GM12864 (cell line): ENCODE measurements at regions not wholly inside any gene's neighbourhood (a gene's known extent, or its start where the extent isn't known, plus 50 kb on each side); places are given as distances from the start of the nearest gene placed in this dataset.
"Not testable (repeated sequence)": the region's sequence is repeated elsewhere in the genome, so short reads cannot be mapped to it uniquely, and the experiment has no call there.

ENCODE experiments used
- DNase-seq: peaks from one replicate; pipeline ENCODE4 v3.0.0-alpha.2; 2011; ENCODE audit warnings: low read depth
- H3K4me3 ChIP-seq: 2 replicates; pipeline ENCODE4 v1.5.1; 2011; ENCODE audit warnings: mild to moderate bottlenecking, low read depth, low read length, control low read depth
- CTCF ChIP-seq: IDR thresholded peaks from 2 replicates; pipeline ENCODE4 v1.5.1; 2011; ENCODE audit warnings: low read depth, mild to moderate bottlenecking, moderate library complexity, low read length, control low read depth, inconsistent platforms; ENCODE audit errors: missing control alignments

GRCh38 chr10:83516788-83517187, 622.5 kb upstream of the GHITM start:
- no peak overlapping the region for H3K4me3 ChIP-seq
- TF ChIP-seq CTCF = no peak
- DNase-seq = no peak

GRCh38 chr10:83517456-83517855, 621.9 kb upstream of the GHITM start:
- H3K4me3 ChIP-seq = no peak overlapping the region
- no peak for TF ChIP-seq CTCF
- DNase-seq = no peak

GRCh38 chr10:83518779-83519178, 620.5 kb upstream of the GHITM start:
- H3K4me3 ChIP-seq = no peak overlapping the region
- no peak for DNase-seq
- no peak for TF ChIP-seq CTCF

GRCh38 chr10:83520386-83520785, 618.9 kb upstream of the GHITM start:
- DNase-seq, H3K4me3 ChIP-seq: not testable (repeated sequence)

- no peak for DNase-seq
- no peak for TF ChIP-seq CTCF
These were observed 616.9 kb upstream of the GHITM start for GRCh38 chr10:83522456-83522855.

GRCh38 chr10:83522881-83523386, 616.4 kb upstream of the GHITM start:
- no peak for DNase-seq
- H3K4me3 ChIP-seq = no peak overlapping the region
- no peak for TF ChIP-seq CTCF

More at GRCh38 chr10:83522456-83522855, 616.9 kb upstream of the GHITM start:
- H3K4me3 ChIP-seq = no peak overlapping the region

GRCh38 chr10:83527934-83528333, 611.4 kb upstream of the GHITM start:
- H3K4me3 ChIP-seq = no peak overlapping the region
- TF ChIP-seq CTCF = no peak
- DNase-seq = no peak
